GM18909 (cell line): ENCODE measurements at regions not wholly inside any gene's neighbourhood (a gene's known extent, or its start where the extent isn't known, plus 50 kb on each side); places are given as distances from the start of the nearest gene placed in this dataset.
A peak's percentile ranks its signal among the peaks of the same experiment; 100 is the strongest.
"Not testable (repeated sequence)": the region's sequence is repeated elsewhere in the genome, so short reads cannot be mapped to it uniquely, and the experiment has no call there.

Experiments
- ATAC-seq: cut with Tn5 transposase; IDR thresholded peaks from one replicate; pipeline ENCODE4 v1.9.1; 2021; ENCODE audit warnings: mild to moderate bottlenecking; ENCODE audit not compliant: unreplicated experiment, poor library complexity

DNA sequence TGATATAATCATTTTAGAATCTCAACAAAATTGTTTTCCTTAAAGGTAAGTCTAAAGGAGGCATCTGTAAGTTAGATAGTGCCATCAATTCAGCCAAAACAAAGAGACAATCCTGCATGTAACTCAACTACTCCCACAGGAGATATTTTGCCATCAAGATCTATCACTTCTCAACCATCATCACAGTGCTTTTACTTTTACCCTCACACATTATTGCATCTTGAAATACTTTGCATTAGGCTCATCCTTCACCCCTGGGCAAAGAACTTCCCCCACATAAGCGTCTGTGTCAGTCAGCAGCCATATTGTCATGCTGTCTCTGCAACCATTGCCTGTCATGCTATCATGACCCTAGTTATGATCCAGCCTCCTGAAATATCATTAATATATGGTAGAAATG lies 54.9 kb upstream of the NLGN1 start:
- ATAC-seq: no peak

DNA sequence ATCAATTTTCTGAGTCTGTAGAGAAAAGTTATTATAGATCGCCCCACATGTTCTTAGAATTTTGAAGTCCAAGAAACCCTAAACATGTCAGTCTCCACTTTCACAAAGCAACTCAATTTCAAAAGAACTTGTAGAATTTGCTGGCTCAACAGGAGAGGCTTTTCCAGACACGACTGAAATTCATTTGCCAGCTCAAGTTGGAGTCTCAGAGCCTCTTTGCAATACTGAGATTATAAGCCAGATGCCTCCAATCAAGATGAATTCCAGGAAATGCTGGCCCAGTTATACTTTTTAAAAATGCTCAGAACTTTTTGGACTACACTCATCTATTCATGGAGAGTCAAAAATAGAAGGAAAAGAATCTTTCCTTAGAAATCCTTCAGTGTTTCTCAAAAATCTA lies 56.9 kb upstream of the NLGN1 start:
- no peak for ATAC-seq

DNA sequence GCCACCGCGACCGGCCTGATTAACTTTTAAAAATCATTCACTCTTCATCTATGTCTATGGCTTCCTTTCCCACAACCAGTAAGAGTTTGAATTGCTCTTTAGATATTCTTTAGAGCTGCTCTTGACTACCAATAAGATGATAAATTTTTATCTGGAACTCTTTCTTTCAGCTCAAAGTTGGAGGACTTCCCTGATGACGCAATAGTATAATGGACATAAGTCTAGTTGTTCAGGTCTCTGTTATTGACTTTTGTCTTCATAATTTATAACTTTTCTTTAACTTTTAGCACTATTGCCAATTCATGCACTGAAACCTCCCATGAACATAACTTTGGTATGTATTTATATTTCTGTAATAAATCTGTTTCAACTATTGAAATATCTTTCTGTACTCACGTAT lies 61.3 kb upstream of the NLGN1 start:
- ATAC-seq: no peak

DNA sequence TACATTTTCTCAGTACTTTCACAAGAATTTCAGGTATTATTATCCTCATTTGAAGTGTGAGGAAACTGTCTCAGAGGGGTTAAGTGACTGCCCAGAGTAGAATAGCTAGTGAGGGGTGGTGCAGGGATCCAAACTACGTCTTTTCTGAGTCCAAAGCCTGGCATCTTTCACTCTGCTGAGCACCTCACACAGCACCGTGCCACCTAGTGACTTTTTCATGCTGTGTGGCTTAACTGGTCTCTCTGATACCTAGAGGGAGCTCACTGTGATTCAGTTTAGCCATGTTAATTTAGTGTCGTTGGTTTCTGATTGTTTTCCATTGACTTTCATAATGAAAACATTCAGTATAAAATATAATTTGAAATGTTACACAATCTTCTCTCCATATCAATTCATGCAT lies 91.4 kb upstream of the NLGN1 start:
- no peak for ATAC-seq

DNA sequence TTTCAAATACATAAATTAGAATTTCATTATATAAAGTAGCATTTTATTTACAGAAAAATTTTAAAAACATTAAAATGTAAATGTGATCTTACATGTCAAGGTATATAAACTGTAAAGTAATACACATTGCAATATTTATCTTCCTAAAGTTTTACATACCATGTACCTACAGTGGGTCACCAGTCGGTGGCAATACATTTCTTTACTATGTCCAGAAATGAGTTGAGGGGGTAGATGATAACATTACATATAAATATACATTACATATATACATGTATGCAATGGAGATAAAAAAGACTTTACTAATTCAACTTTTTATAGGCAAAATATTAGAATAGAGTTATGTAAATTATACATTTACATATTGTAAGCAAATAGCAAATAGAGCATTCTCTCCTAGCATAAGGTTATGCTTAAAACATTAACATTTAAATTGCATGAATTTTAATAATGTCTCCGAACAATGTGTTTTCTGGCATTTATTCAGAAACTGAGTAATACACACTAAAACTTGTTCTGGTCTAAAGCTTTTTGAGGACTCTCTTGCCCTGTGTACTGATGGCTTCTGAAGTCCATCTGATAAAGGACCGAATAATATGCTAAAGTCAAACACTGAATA lies 93.3 kb upstream of the NLGN1 start:
- ATAC-seq: no peak

DNA sequence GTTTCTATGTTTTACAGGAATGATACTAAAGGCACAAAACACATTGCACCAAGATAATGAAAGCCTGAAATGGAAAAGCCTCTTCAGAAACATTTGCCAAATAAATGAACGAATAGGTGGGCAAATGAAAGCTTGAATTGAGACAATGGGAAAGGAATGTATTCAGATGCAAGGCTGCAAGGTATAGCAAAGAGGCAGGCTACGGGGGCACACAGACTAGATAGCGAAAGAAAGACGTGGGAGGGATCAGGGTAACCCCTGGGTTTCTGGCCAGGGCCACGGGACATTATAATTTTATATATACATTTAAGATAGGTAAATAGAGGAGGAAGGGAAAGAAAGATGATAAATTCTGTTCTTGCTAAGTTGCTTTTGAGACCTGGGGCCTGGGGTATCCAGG lies 95.9 kb upstream of the NLGN1 start:
- no peak for ATAC-seq

DNA sequence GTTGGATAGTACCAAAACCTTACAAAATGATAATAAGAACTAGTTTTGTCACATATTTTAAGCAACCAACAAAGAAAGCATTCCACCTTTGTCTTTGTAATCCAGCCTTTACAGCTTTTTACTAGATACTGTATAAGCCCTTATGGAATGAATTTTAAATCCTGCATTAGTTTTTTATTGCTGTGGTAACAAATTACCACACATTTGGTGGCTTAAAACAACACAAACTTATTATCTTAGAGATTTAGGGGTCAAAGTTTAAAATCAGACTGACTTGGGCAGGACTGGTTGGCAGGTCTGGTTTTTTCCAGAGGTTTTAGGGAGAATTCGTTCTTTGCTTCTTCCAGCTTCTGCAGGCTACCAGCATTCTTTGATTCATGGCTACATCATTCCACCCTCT lies 108.5 kb upstream of the NLGN1 start:
- ATAC-seq: no peak

DNA sequence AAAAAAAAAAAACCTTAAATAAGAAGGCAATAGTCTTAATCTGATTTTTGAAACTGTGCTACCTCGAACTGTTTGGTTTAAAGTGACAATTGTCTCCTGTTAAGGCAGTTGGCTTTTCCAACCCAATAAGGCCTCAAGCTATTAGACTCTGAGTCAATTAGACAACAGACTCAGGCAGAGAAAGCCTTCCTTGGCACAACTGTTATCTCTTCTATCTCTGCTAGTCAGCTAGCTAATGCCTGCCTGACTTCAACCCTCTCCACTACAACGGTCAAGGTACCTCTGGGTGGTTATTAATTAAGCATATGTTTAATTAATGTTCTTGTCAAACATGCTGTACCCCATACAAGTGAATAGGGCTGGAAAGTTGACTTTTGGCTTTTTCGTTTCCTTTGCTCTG lies 110.2 kb upstream of the NLGN1 start:
- no peak for ATAC-seq

DNA sequence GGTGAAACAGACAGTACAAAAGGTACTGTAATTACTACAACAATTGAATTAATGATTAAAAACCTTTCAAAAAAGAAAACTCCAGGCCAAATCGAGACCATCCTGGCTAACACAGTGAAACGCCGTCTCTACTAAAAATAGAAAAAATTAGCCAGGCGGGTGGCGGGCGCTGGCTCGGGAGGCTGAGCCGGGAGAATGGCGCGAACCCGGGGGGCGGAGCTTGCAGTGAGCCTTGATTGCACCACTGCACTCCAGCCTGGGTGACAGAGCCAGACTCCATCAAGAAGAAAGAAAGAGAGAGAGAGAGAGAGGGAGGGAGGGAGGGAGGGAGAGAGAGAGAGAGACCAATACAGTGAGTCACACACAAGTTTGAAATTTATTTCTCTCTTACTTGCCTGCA lies 111.0 kb upstream of the NLGN1 start:
- ATAC-seq: not testable (repeated sequence)

DNA sequence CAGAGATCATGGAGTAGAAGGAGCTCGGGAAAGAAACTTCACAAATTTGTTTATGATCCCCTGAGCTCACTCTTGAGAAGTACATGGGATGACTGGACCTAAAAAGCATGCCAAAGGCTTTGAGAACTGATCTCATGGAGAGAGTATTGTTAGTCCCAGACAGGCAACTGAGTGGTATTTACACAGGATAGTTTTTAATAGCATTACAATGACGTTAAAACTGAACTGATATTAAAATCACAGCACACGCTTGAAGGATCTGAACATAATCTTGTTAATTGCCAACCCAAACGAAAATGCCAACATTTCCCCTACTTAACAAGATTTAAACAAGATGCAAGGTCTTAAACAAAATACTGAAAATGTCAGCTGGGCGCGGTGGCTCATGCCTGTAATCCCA lies 113.2 kb upstream of the NLGN1 start:
- no peak for ATAC-seq

DNA sequence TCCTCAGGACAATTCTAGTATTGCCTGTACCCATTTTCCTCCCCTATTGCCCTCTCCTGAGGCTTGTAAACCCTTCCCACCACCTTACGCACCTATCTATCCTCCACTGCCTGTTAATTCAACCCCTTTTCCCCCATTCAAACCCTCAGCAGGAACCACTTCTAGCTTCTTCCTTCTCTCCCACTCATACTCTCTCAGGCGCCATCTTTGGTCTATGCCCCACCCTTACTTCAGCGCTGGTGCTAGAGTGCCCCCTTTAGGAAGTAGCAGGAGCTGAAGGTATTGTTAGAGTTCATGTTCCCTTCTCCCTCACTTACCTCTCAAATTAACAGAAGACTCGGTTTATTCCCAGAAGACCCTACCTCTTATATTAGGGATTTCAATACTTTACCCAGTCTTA lies 121.8 kb upstream of the NLGN1 start:
- peak; percentile 68 for ATAC-seq

DNA sequence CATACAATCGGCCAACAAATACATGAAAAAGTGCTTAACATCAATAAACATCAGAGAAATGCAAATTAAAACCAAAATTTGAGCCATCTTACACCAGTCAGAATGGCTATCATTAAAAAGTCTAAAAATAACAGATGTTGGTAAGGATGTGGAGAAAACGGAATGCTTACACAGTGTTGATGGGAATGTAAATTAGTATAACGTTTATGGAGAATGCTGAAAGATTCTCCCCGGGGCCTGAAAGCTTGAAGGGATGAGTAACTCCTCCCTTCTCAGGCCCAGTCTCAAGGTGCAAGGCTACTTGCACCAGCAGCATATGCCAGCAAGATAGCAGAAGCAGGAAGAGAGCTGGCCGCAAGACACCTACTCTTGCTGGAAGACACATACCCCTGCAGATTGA lies 123.7 kb upstream of the NLGN1 start:
- ATAC-seq: no peak

DNA sequence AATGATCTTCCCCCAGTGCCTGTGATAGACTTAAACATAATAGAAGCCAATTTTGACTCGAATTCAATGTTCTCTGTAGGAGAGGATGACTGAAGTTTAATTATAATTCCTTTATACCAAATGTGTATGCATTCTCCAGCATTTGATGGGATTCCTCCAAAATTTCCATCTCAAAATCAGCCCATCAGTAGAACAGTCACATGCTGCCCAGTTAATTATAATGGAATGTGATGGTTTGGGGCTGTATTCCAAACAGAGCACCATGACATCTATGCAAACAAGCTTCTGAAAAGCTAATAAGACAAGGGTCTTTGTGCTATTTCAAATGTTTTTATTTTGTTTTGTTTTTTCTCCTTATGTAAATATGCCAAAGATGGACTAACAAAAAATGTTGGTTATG lies 127.7 kb upstream of the SPATA16 start:
- no peak for ATAC-seq

DNA sequence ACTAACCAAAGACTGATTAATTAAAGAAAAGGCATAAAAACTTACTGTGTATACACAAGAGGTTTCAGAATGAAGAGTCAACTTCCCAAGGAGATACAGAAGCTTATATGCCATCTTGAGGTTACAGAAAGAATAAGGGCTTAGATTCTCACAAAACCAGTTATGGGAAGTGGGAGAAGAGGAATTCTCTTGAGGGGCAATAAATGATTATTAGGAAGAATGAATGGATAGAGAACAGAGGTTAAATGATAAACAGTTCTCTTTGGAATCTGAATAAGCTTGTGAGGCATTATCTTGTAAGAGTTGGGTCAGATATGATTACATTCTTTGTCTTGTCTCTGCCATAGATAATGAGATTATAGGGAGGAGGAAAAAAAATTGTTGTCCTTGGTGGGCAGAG lies 126.7 kb upstream of the SPATA16 start:
- no peak for ATAC-seq

DNA sequence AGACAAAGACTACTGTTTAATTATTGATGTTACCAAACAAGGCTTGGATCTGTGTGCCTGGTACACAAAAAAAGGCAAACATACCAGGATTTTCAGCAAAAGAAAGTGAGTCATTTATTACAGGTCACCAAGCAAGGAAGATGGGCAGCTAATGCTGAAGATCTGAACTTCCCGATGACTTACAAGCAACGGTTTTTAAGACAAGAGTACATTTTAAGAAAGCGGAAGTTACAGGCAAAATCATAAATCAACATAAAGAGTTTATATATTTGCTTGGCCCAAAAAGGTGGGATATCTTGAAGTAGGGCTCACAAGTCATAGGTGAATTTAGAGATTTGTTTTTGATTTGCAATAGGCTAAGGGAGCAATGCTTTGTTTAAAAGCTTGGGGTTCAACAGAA lies 125.4 kb upstream of the SPATA16 start:
- ATAC-seq: no peak

DNA sequence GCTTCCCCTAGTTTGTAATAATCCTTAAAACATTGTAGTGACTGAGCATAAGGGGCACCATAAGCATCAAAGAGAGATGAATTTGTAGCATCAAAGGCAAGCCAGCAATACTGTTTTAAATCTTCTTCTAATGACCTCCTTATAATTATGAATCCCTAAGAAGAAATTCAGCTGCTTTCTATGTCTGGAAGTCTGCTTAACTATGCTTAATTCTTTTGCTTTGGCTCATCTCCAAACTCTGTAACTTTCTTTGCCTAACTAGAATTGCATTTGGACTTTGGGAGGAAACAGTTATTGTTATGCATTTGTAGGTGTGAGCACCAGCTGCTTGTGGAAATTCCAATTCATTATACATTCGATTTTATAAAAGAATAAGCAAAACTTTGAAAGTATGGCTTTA lies 117.7 kb upstream of the SPATA16 start:
- no peak for ATAC-seq

DNA sequence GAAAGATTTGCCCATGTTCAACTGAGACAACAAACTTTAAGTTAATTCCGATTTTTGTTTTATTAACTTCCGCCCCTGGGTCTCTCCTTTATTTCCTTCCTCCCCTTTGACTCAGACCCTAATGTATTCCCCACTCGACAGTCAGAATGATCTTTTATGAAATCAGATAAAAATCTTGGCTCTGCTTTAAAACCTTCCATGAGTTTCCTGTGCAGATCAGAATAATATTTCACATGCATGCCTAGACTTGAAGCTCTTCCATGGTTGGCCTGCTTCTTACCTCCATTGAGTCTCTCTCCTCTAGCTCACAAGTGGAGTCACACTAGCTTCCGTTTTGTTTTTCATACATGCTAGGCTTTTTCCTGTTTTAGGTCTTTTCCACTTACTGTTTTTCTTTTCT lies 116.8 kb upstream of the SPATA16 start:
- ATAC-seq: no peak

DNA sequence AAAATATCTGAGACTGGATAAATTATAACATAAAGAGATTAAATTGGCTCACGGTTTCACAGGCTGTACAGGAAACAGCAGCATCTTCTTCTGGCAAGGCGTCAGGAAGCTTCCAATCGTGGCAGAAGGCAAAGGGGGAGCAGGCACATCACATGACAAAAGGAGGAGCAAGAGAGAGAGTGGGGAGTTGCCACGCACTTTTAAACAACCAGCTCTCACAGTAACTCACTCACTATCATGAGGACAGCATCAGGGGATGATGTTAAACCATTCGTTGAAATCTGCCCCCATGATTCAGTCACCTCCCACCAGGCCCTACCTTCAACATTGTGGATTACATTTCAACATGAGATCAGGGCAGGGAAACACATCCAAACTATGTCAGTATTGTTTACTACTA lies 114.5 kb upstream of the SPATA16 start:
- ATAC-seq: no peak

DNA sequence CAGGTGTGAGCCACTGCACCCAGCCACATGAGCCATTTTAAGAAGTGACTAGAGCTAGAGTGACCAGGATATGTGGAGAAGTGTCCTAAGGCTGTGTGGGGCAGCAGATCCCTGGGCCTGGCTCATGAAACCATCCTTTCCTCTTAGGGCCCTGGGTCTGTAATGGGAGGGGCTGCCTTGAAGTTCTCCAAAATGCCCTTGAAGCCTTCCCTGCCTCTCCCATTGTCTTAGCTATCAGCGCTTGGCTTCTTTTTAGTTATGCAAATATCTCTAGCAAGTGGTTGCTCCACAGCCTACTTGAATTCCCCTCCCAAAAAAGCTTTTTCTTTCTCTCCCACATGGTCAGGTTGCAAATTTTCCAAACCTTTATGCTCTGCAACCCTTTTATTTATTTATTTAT lies 112.4 kb upstream of the SPATA16 start:
- no peak for ATAC-seq

DNA sequence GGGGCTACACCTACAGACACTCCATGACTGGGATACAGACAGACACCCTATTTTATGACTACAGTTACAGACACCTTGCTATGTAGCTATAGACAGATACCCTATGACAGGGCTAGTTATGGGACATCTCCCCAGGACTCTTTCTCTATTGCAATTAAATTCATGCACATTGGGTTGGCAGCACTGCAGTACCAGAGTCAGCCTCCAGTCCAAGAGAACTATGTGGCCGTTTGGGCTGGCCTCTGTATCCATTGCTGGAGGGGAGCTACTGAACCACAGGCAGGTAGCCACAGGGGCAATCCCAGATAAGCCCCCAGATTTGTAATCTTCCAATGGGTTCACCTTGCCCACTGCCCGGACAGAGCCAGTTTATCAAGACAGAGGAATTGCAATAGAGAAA lies 108.4 kb upstream of the SPATA16 start:
- ATAC-seq: no peak

DNA sequence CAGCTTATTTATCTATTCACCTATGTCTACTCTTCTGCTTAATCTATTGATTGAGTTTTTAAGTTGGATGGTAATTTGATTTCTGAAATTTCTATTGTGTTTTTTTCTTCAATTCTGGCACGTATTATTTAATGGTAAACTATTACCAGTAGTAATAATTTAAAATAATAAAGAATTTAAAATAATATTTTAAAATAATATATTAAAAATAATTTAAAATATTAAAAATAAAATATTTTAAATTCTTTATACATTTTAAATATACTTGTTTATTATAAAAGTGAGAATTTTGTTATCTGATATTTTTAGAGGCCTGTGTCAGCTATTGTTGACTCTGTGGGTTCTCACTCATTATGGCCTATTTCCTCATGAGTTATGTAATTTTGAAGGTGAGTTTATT lies 100.7 kb upstream of the SPATA16 start:
- no peak for ATAC-seq

DNA sequence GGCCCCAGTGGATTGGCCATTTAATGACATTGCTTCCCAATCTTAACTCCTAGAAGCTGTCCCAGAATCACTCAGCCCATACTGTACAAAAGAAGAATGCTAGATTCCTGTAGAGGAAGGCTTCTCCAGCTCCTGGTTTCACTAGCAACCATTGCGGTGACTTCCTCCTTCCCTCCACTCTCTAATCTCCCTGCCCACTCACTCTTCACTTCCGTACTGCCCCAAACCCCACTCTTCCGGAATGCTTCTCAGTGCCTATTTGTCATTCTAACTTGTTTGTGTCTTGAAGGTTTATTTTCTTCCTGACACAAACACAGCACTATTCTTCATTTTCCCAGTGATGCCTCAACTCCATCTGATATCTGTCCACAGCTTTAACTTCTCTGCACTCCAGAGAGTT lies 97.1 kb upstream of the SPATA16 start:
- ATAC-seq: no peak

DNA sequence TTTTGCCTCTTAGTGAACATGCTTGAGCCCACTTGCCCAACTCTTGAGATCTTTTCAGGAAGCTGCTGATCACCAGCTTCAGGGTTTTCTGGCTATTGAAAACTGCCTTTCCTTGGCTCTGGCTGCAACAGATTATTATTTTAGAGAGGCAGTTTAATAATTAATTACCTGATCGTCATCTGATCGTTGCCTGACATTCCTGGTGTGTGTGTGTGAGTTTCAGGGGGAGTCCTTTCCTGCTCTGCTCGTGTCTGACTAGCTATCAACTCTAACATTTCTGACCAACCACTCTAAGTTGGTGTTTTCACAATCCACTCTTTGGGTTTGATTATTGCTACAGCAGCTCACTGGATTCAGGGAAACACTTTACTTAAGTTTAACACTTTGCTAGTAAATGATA lies 84.3 kb upstream of the SPATA16 start:
- no peak for ATAC-seq
